ENCODE measurements at regions not wholly inside any gene's neighbourhood (a gene's known extent, or its start where the extent isn't known, plus 50 kb on each side); places are given as distances from the start of the nearest gene placed in this dataset.

DNA sequence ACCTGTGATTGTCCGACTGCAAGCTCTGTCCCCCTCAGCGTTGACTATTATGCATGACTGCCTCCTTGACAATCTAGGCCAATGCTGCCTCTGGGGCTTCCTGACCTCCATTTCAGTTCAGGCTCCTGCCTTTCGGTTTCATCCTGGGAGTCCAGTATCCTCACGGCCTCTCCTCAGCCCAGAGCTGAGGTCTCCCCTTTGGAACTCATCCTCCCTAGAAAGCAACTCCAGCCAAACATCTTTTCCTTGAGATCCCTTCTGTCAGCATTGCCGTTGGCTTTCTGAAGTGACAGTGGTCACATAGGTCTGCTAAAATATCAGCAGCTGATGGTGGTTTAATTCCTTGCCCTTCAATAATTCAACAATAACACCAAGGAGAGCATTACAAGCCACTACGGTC is 519.1 kb upstream of the NBEA start:
- Histone ChIP-seq H3K4me1 (ENCODE audit: insufficient read depth, low read length) (no peaks in the 10 kb centered on the region), H3K79me2 (ENCODE audit: insufficient read depth, low read length) (no peaks in the 10 kb centered on the region), H3K36me3 (ENCODE audit: insufficient read depth, low read length) (no peaks in the 10 kb centered on the region), H3K27me3 (ENCODE audit: insufficient read depth, low read length, poor library complexity) (no peaks in the 10 kb centered on the region), H2AFZ (ENCODE audit: low read depth, low read length) (no peak overlapping the region), H3K9me3 (ENCODE audit: insufficient read depth, low read length, severe bottlenecking) (no peaks in the 10 kb centered on the region), H3K4me2 (ENCODE audit: insufficient read depth, low read length) (no peak overlapping the region), H3K27ac (ENCODE audit: low read length) (no peak overlapping the region), H3K9ac (ENCODE audit: low read depth, low read length) (no peak overlapping the region), H4K20me1 (ENCODE audit: insufficient read depth, low read length) (no peaks in the 10 kb centered on the region), H3K4me3 (ENCODE audit: low read depth in 1 of 2, low read length in 2 of 2) (no peak overlapping the region)
- TF ChIP-seq, protein P1, sequence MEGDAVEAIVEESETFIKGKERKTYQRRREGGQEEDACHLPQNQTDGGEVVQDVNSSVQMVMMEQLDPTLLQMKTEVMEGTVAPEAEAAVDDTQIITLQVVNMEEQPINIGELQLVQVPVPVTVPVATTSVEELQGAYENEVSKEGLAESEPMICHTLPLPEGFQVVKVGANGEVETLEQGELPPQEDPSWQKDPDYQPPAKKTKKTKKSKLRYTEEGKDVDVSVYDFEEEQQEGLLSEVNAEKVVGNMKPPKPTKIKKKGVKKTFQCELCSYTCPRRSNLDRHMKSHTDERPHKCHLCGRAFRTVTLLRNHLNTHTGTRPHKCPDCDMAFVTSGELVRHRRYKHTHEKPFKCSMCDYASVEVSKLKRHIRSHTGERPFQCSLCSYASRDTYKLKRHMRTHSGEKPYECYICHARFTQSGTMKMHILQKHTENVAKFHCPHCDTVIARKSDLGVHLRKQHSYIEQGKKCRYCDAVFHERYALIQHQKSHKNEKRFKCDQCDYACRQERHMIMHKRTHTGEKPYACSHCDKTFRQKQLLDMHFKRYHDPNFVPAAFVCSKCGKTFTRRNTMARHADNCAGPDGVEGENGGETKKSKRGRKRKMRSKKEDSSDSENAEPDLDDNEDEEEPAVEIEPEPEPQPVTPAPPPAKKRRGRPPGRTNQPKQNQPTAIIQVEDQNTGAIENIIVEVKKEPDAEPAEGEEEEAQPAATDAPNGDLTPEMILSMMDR (IDR thresholded peaks at IDR 0.05; ENCODE audit: borderline replicate concordance, extremely low read depth, low read length, poor library complexity, severe bottlenecking): no peak
- TF ChIP-seq EZH2 (IDR thresholded peaks at IDR 0.05; ENCODE audit: borderline replicate concordance, low read depth, low read length, severe bottlenecking): no peak
- DNase-seq: no peak
- no peak for ATAC-seq (ENCODE audit: insufficient read depth, low read depth)

DNA sequence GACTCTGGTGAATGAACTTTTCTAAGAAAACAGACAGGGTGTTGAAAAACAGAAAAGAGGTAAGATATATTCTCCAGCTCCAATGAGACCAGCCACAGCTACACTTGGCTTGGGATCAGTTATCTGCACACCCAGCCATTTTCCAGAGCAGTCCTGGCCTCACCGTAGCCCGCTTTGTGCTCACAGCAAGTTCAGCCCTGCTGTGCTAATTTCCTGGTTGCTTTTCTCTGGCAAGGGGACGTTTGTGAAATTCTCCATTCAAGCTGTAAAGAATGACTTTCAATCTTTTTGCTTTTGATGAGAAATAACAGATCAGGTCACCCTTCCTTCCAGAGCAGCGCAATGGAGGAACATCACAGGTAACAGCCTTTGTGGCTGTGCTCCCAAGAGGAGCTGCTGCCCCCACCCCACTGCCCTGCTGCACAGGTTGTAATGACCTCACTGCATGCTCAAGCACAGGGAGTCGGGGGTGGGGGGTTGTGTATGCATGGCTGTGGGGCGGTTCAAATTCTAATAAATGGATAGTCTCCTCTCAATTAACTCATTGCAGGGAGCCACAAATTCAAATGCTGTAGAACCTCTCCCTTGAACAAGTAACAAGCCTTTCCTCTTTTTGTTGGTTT is 516.6 kb upstream of the NBEA start:
- Histone ChIP-seq H3K79me2 (ENCODE audit: insufficient read depth, low read length) (no peaks in the 10 kb centered on the region), H3K9ac (ENCODE audit: low read depth, low read length) (no peak overlapping the region), H3K4me1 (ENCODE audit: insufficient read depth, low read length) (no peaks in the 10 kb centered on the region), H3K9me3 (ENCODE audit: insufficient read depth, low read length, severe bottlenecking) (no peaks in the 10 kb centered on the region), H2AFZ (ENCODE audit: low read depth, low read length) (no peak overlapping the region), H3K27me3 (ENCODE audit: insufficient read depth, low read length, poor library complexity) (no peaks in the 10 kb centered on the region), H3K4me2 (ENCODE audit: insufficient read depth, low read length) (no peak overlapping the region), H3K27ac (ENCODE audit: low read length) (no peak overlapping the region), H3K4me3 (ENCODE audit: low read depth in 1 of 2, low read length in 2 of 2) (no peak overlapping the region), H4K20me1 (ENCODE audit: insufficient read depth, low read length) (no peaks in the 10 kb centered on the region), H3K36me3 (ENCODE audit: insufficient read depth, low read length) (no peaks in the 10 kb centered on the region)
- TF ChIP-seq, protein P1 (IDR thresholded peaks at IDR 0.05; ENCODE audit: borderline replicate concordance, extremely low read depth, low read length, poor library complexity, severe bottlenecking): no peak
- no peak for TF ChIP-seq EZH2 (IDR thresholded peaks at IDR 0.05; ENCODE audit: borderline replicate concordance, low read depth, low read length, severe bottlenecking)
- no peak for DNase-seq
- no peak for ATAC-seq (ENCODE audit: insufficient read depth, low read depth)

DNA sequence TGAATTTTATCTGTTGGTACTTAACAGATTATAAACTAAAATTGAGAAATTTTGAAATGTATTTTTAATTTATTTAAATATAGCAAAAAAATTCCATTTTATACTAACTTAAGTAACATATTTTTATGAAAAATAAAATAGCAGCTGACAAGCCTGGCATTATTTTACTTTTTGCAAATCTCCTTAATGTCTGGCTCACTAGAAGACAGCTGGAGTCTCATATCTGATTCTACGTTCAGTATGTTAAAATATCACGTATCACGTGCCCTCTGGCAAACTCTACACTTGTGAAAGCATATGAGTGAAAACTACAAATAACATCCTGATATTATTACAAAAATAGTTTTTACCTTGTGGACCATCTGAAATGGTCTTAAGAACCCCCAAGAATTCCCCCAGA is 513.2 kb upstream of the NBEA start:
- TF ChIP-seq, protein P1 (IDR thresholded peaks at IDR 0.05; ENCODE audit: borderline replicate concordance, extremely low read depth, low read length, poor library complexity, severe bottlenecking): no peak
- no peak for TF ChIP-seq EZH2 (IDR thresholded peaks at IDR 0.05; ENCODE audit: borderline replicate concordance, low read depth, low read length, severe bottlenecking)
- no peaks in the 10 kb centered on the region for H3K4me1 ChIP-seq (ENCODE audit: insufficient read depth, low read length)
- no peak for ATAC-seq (ENCODE audit: insufficient read depth, low read depth)

More for the DNA sequence above, 513.2 kb upstream of the NBEA start:
- no peak overlapping the region for H2AFZ ChIP-seq (ENCODE audit: low read depth, low read length)
- no peak for DNase-seq
- H4K20me1 ChIP-seq (ENCODE audit: insufficient read depth, low read length): no peaks in the 10 kb centered on the region
- no peaks in the 10 kb centered on the region for H3K9me3 ChIP-seq (ENCODE audit: insufficient read depth, low read length, severe bottlenecking)
- no peak overlapping the region for H3K9ac ChIP-seq (ENCODE audit: low read depth, low read length)
- H3K4me2 ChIP-seq (ENCODE audit: insufficient read depth, low read length): no peak overlapping the region
- H3K27me3 ChIP-seq (ENCODE audit: insufficient read depth, low read length, poor library complexity): no peaks in the 10 kb centered on the region
- no peaks in the 10 kb centered on the region for H3K79me2 ChIP-seq (ENCODE audit: insufficient read depth, low read length)
- no peaks in the 10 kb centered on the region for H3K36me3 ChIP-seq (ENCODE audit: insufficient read depth, low read length)
- H3K4me3 ChIP-seq (ENCODE audit: low read depth in 1 of 2, low read length in 2 of 2): no peak overlapping the region
- H3K27ac ChIP-seq (ENCODE audit: low read length): no peak overlapping the region

Measured in DND-41 (cell line).